HG02884 (cell line): ENCODE measurements at regions not wholly inside any gene's neighbourhood (a gene's known extent, or its start where the extent isn't known, plus 50 kb on each side); places are given as distances from the start of the nearest gene placed in this dataset.
"Not testable (repeated sequence)": the region's sequence is repeated elsewhere in the genome, so short reads cannot be mapped to it uniquely, and the experiment has no call there.

ENCODE experiments used
- ATAC-seq: cut with Tn5 transposase; IDR thresholded peaks from one replicate; pipeline ENCODE4 v1.9.1; 2021; ENCODE audit warnings: mild to moderate bottlenecking, moderate library complexity; ENCODE audit not compliant: unreplicated experiment

- ATAC-seq: no peak
Observed at GRCh38 chr15:81907521-81907920, 138.3 kb downstream of the MEX3B start.

- no peak for ATAC-seq
Observed at GRCh38 chr15:81905889-81906288, 139.9 kb downstream of the MEX3B start.

GRCh38 chr15:81901319-81901718 lies 144.5 kb downstream of the MEX3B start:
- ATAC-seq: no peak

GRCh38 chr15:81899730-81900129 lies 146.1 kb downstream of the MEX3B start:
- no peak for ATAC-seq

DNA sequence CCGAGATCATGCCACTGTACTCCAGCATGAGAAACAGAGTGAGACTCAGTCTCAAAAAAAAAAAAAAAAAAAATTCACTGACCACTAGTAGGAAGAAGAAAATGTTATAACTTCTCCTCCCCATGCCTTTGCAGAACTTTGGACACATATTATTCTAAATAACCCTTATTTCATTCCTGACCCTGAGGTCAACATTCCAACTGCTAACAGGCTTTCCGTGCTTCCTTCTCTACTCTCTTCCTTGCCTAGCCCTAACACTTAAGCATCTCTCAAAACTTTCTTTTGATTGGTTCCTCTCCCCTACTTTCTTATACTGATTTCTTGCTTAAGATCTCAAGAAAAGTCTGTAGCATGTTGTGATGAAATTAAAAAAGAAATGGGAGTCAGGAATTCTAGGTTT lies 146.8 kb downstream of the MEX3B start:
- ATAC-seq: no peak

DNA sequence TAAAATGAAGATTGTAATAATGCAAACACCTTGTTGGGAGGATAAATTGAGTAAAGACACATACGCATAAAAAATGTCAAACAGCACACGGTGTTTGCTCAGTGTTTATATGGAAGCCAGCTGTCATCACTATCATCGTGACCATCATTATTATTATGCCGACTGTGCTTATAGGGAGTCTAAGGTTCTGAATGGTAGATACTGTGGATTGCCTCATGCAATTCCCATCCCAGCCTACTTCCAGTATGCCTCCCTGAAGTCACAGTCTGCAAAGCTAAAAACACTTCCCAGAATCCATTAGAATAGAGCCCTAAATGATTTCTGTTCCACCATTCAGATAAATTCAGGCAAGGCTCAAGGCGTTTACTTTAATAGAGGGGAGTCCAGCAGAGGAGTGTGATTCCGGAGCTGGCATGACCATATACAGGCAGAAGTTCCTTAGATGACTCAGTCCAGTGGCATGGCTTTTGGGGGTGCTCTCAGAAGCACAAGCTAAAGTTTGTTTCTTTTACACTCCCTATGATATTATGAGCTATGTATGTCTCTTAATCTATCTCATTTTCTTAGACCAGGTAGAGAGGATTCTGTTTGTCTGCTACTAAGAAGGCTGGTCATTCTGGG lies 148.7 kb downstream of the MEX3B start:
- ATAC-seq: no peak

DNA sequence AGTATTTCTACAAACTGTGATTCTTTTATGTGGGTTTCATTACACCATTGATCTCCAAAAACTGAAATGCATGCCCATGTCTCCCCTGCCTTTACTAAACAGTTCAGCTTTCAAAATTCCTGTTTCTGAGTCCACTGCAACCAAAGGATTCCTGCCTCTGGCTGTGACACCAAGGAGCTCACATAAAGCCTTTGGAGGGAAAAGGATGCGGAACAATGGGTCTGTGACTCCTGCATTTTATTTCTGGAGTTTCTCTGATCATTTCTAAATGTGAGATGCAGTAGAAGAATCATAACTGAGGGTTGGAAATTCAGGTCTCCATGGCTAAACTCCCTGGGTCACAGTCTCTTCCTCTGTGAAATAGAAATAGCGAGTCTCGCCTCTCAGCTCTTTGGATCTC lies 149.5 kb downstream of the MEX3B start:
- no peak for ATAC-seq

DNA sequence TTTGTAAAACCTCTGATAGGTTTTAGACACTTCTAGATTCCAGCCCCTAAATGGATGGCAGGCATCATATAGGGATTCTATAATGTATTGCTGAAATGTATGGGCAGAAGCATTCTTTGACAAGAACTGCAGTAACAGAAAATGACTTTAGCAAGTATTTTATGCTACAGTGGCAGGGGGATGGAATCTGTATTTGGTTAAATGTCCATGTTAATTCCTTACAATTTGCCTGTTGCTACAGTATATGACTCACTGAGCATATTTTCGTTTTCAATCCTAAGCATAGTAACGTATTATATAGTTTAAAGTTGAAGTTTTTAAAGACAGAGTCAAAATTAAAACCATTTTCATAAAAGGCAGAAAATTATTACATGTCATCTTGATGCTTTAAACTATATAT lies 150.1 kb downstream of the MEX3B start:
- no peak for ATAC-seq

DNA sequence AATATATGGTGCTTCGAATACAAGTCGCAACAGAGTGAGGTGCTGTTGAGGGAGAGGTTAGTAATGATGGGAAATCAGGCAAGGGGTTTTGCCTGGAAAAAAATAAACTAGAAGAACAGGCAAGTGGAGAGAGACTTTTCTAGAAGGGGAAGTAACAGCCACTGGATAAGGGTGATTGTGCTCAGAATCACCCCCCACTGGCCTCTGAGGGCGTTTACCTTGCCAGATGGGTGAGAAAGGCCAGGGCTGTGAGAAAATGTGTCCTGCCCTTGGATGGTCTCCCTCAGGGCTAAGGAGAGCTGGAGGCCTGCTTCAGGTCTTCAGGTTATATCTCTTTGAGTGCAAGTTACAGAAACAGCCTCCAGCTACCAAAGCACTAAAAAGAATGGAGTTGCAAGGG lies 151.8 kb downstream of the MEX3B start:
- no peak for ATAC-seq

- ATAC-seq: no peak
Observed at GRCh38 chr15:81893182-81893835, 152.5 kb downstream of the MEX3B start.

GRCh38 chr15:81890496-81890895 lies 155.3 kb downstream of the MEX3B start:
- no peak for ATAC-seq

DNA sequence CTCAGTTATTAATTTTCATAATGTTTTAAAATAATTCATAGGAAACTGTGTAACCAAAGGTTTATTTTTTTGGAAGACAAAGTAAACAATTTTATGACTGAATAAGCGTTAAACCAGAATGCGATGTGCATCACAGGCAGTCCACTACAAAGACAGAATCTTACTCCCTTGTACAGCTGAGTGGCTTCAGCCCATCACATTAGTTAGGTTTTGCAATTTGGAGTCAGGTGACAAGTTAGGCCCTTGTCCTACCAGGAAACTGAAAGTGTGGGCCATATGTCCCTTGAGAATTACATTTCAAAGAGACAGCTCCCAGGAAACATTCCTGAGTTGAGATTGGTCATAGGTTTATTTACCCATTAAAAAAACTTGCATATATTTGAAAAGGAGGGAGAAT lies 156.3 kb downstream of the MEX3B start:
- ATAC-seq: no peak

- no peak for ATAC-seq
Observed at GRCh38 chr15:81888748-81889484, 156.9 kb downstream of the MEX3B start.

- no peak for ATAC-seq
Observed at GRCh38 chr15:81887912-81888311, 157.9 kb downstream of the MEX3B start.

GRCh38 chr15:81887188-81887587 lies 158.6 kb downstream of the MEX3B start:
- ATAC-seq: not testable (repeated sequence)

- ATAC-seq: no peak
Observed at GRCh38 chr15:81886591-81886990, 159.2 kb downstream of the MEX3B start.

DNA sequence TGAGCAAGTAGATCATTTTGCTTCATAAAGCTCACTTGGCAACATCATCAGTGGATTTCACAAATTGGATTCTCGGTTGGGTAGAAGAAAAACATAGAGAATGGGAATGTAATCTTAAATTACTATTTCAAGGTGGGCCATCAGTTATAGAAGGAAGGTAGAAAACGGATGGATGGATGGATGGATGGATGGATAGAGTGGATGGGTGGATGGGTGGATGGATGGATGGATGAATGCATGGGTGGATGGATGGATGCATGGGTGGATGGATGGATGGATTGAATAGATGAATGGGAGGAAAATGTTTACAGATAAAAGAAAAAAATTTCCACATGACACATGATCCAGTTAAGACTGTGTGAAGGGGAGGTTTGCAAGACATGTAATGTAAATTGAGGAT lies 159.7 kb downstream of the MEX3B start:
- no peak for ATAC-seq

- ATAC-seq: no peak
Observed at GRCh38 chr15:81885135-81885534, 160.7 kb downstream of the MEX3B start.

- ATAC-seq: no peak
Observed at GRCh38 chr15:81882504-81882903, 163.3 kb downstream of the MEX3B start.

- ATAC-seq: no peak
Observed at GRCh38 chr15:81880833-81881232, 165.0 kb downstream of the MEX3B start.

DNA sequence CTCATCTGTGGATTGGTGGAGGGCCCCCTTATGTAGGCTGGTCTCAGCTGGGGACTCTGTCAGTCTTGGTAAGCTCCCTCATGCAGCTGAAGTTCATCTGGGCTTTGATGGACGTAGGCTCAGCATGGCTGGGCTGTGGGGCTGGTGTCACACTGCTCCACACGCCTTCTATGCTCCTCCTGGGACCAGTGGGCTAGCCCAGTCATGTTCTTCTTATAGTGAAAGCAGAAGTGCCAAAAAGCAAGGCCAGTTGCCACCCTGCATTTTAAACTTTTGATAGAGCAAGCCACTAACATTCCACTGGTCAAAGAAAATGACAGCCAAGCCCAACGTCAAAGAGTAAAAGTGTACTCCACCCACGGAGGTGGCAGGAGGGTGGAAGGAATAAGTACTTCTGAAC lies 165.5 kb downstream of the MEX3B start:
- ATAC-seq: no peak

DNA sequence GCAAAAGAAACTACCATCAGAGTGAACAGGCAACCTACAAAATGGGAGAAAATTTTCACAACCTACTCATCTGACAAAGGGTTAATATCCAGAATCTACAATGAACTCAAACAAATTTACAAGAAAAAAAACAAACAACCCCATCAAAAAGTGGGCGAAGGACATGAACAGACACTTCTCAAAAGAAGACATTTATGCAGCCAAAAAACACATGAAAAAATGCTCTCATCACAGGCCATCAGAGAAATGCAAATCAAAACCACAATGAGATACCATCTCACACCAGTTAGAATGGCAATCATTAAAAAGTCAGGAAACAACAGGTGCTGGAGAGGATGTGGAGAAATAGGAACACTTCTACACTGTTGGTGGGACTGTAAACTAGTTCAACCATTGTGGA lies 170.1 kb downstream of the MEX3B start:
- not testable (repeated sequence) for ATAC-seq
